ENCODE measurements at regions not wholly inside any gene's neighbourhood (a gene's known extent, or its start where the extent isn't known, plus 50 kb on each side); places are given as distances from the start of the nearest gene placed in this dataset.

DNA sequence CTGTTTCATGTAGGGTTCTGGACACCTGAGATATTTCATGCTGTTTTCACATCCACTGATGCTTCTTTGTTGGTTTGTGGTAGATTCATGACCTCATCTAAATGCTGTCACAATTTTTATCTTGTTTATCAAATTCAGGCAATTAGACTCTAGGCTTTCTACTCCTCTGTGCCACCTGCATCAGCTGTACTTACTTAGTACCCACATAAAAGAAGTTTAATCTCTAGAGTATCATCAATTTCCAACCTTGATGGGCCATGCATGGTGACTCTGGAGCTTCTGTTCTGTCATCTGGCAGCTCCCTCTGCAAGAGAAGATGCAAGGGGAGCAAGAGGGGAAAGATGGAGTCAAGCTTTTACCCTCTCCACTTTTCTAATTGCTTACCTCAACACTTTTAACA lies 195.9 kb upstream of the VWC2 start:
- no peak for DNase-seq (ENCODE audit: unreplicated experiment)
- intact Hi-C loops (cut with micrococcal nuclease): no loop called here
- Mint-ChIP-seq H3K9me3 (ENCODE audit: unreplicated experiment) (no peaks in the 10 kb centered on the region), H3K27me3 (ENCODE audit: insufficient read depth, unreplicated experiment) (peaks cover 36% of the 10 kb centered on the region), H3K27ac (ENCODE audit: low read depth, unreplicated experiment) (no peak overlapping the region), H3K4me3 (ENCODE audit: unreplicated experiment) (no peak overlapping the region), H3K36me3 (ENCODE audit: insufficient read depth, unreplicated experiment) (no peaks in the 10 kb centered on the region), H3K4me1 (ENCODE audit: insufficient read depth, unreplicated experiment) (no peaks in the 10 kb centered on the region)
- ChIA-PET POLR2A (no interaction called here), CTCF (interaction anchor here (0.6 kb wide), 1 partner anchor 621 kb away, joined by 3 read pairs; no protein-coding TSS in a partner anchor)
- no TSS peak for BruUV-seq (replicated peaks)
- TF ChIP-seq, protein P1, sequence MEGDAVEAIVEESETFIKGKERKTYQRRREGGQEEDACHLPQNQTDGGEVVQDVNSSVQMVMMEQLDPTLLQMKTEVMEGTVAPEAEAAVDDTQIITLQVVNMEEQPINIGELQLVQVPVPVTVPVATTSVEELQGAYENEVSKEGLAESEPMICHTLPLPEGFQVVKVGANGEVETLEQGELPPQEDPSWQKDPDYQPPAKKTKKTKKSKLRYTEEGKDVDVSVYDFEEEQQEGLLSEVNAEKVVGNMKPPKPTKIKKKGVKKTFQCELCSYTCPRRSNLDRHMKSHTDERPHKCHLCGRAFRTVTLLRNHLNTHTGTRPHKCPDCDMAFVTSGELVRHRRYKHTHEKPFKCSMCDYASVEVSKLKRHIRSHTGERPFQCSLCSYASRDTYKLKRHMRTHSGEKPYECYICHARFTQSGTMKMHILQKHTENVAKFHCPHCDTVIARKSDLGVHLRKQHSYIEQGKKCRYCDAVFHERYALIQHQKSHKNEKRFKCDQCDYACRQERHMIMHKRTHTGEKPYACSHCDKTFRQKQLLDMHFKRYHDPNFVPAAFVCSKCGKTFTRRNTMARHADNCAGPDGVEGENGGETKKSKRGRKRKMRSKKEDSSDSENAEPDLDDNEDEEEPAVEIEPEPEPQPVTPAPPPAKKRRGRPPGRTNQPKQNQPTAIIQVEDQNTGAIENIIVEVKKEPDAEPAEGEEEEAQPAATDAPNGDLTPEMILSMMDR (IDR thresholded peaks at IDR 0.05; ENCODE audit: unreplicated experiment): no peak

DNA sequence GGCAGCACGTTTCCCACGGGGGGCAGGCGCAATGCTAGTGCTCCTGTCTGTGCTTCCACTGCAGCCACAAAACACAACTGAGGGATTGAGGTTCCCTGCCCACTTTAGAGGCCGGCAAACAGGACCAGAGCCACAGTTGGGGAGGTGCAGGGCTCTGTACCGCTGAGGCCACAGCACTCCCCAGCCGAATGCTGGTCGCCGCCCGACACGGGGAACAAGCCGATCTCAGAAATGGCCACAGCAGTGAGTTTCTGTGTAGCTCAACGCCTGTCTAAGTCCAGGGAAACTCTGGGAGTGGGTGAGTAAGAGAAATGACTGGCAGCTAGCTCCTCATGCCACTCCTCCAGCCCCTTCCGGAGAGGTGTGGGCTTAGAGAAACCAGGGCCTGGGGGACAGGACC lies 194.0 kb upstream of the VWC2 start:
- no TSS peak for BruUV-seq (replicated peaks)
- POLR2A ChIA-PET: no interaction called here
- Mint-ChIP-seq H3K4me1 (ENCODE audit: insufficient read depth, unreplicated experiment) (no peaks in the 10 kb centered on the region), H3K36me3 (ENCODE audit: insufficient read depth, unreplicated experiment) (no peaks in the 10 kb centered on the region), H3K27ac (ENCODE audit: low read depth, unreplicated experiment) (no peak overlapping the region), H3K9me3 (ENCODE audit: unreplicated experiment) (peaks cover 9% of the 10 kb centered on the region), H3K4me3 (ENCODE audit: unreplicated experiment) (no peak overlapping the region), H3K27me3 (ENCODE audit: insufficient read depth, unreplicated experiment) (peaks cover 43% of the 10 kb centered on the region)
- intact Hi-C loops (cut with micrococcal nuclease): no loop called here
- CTCF ChIA-PET: no interaction called here
- DNase-seq (ENCODE audit: unreplicated experiment): no peak
- TF ChIP-seq, protein P1 (IDR thresholded peaks at IDR 0.05; ENCODE audit: unreplicated experiment): no peak

DNA sequence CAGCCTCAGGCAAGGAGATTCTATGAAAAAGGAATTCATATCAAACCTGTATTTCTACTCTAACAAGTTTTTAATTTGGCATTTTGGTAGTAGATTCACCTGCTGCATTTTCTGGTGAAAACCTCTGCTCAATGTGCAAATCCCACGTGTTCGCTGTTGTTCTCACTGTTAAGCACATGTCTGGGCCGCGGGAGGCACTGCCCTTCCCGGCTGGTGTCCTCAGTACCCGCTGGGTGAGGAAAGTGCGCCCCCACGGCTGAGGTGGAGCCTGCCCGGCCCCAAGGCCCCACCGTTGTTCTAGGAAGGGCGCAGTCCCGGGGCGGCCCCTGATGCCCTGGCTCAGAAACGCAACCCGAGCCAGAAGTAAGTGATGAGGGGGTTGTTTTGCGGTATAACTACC lies 193.4 kb upstream of the VWC2 start:
- Mint-ChIP-seq H3K9me3 (ENCODE audit: unreplicated experiment) (peaks cover 9% of the 10 kb centered on the region), H3K4me1 (ENCODE audit: insufficient read depth, unreplicated experiment) (no peaks in the 10 kb centered on the region), H3K27me3 (ENCODE audit: insufficient read depth, unreplicated experiment) (peaks cover 37% of the 10 kb centered on the region), H3K36me3 (ENCODE audit: insufficient read depth, unreplicated experiment) (no peaks in the 10 kb centered on the region), H3K4me3 (ENCODE audit: unreplicated experiment) (no peak overlapping the region), H3K27ac (ENCODE audit: low read depth, unreplicated experiment) (no peak overlapping the region)
- CTCF ChIA-PET: no interaction called here
- intact Hi-C loops (cut with micrococcal nuclease): no loop called here
- BruUV-seq (replicated peaks): no TSS peak
- TF ChIP-seq, protein P1 (IDR thresholded peaks at IDR 0.05; ENCODE audit: unreplicated experiment): no peak
- DNase-seq (ENCODE audit: unreplicated experiment): no peak
- POLR2A ChIA-PET: no interaction called here

DNA sequence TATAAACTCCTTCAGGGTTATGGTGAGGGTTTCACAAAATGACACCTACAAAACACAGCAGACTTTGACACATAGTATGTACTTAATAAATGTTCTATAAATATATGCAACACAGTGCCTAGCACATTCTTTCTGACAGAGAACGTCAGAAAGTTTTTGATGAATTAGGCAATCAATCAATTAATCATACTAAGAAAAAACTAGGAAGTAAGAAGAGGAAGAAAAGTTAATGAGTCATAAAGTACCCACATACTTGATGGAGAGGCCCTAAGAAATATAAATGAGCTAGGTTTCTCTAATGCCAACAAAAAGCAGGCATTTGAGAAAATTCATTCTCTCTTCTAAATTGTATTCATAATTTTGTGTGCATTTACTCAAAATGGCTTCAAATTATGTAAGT lies 192.7 kb upstream of the VWC2 start:
- peaks cover 9% of the 10 kb centered on the region for H3K9me3 Mint-ChIP-seq (ENCODE audit: unreplicated experiment)
- H3K36me3 Mint-ChIP-seq (ENCODE audit: insufficient read depth, unreplicated experiment): no peaks in the 10 kb centered on the region
- no peak overlapping the region for H3K4me3 Mint-ChIP-seq (ENCODE audit: unreplicated experiment)
- no peaks in the 10 kb centered on the region for H3K4me1 Mint-ChIP-seq (ENCODE audit: insufficient read depth, unreplicated experiment)
- ChIA-PET POLR2A (no interaction called here), CTCF (no interaction called here)
- TF ChIP-seq, protein P1 (IDR thresholded peaks at IDR 0.05; ENCODE audit: unreplicated experiment): no peak
- no peak for DNase-seq (ENCODE audit: unreplicated experiment)
- peaks cover 33% of the 10 kb centered on the region for H3K27me3 Mint-ChIP-seq (ENCODE audit: insufficient read depth, unreplicated experiment)
- no peak overlapping the region for H3K27ac Mint-ChIP-seq (ENCODE audit: low read depth, unreplicated experiment)
- no TSS peak for BruUV-seq (replicated peaks)
- intact Hi-C loops (cut with micrococcal nuclease): no loop called here

All from MCF 10A (cell line).